SK-N-SH (cell line): ENCODE measurements at regions not wholly inside any gene's neighbourhood (a gene's known extent, or its start where the extent isn't known, plus 50 kb on each side); places are given as distances from the start of the nearest gene placed in this dataset.

Experiments used
- CTCF ChIA-PET: fragments of 300-600, 350-600 bp; formaldehyde crosslinking; extraction: SDS; loops from one replicate; lab custom pipeline; 2021; lab: Yijun Ruan, JAX
- POLR2A ChIA-PET: fragments of 350-600 bp; sonication (Branson Sonifier 250); formaldehyde crosslinking; extraction: SDS; loops from one replicate; lab custom pipeline; 2020; ENCODE audit warnings: antibody characterized with exemption, inconsistent platforms; lab: Yijun Ruan, JAX
- DNase-seq: peaks from one replicate; pipeline ENCODE4 v3.0.0; 2012
- H2AFZ ChIP-seq: fragments of 200-600 bp; sonication (generic); 2 replicates; pipeline ENCODE4 v1.8.1; 2016; ENCODE audit warnings: antibody characterized with exemption, mild to moderate bottlenecking, low read depth
- H3F3A ChIP-seq: fragments of 200-600 bp; sonication (generic); replicated peaks from 2 replicates; pipeline ENCODE3; 2016; ENCODE audit warnings: antibody characterized with exemption, mild to moderate bottlenecking; ENCODE audit not compliant: insufficient read depth
- H3K27ac ChIP-seq, 2 experiments: fragments of 200-500 bp in 1 of 2; fragments of 200-600 bp in 1 of 2; sonication (Bioruptor generic) in 1 of 2; sonication (generic), shearing (Covaris generic) in 1 of 2; 2 replicates each; pipeline versions ENCODE4 v1.5.1 to v1.6.1; 2014 to 2016; ENCODE audit warnings: low read depth in 2 of 2, inconsistent platforms in 1 of 2, low read length in 1 of 2, mild to moderate bottlenecking in 1 of 2, mixed read lengths in 1 of 2
- H3K27me3 ChIP-seq: fragments of 200-600 bp; sonication (generic), shearing (Covaris generic); 2 replicates; pipeline ENCODE4 v1.6.1; 2016; ENCODE audit warnings: mixed run types; ENCODE audit not compliant: insufficient read depth
- H3K36me3 ChIP-seq, 2 experiments: fragments of 200-500 bp in 1 of 2; fragments of 200-600 bp in 1 of 2; sonication (Bioruptor generic) in 1 of 2; sonication (generic) in 1 of 2; replicated peaks in 1 of 2; 2 replicates each; pipeline versions ENCODE3 to v1.5.1; 2014 to 2016; ENCODE audit warnings: low read length in 1 of 2, mild to moderate bottlenecking in 1 of 2; ENCODE audit not compliant: insufficient read depth in 2 of 2, control insufficient read depth in 1 of 2
- H3K4me1 ChIP-seq, 2 experiments: fragments of 200-500 bp in 1 of 2; fragments of 200-600 bp in 1 of 2; sonication (Bioruptor generic) in 1 of 2; sonication (generic), shearing (Covaris generic) in 1 of 2; 2 replicates each; pipeline versions ENCODE4 v1.5.1 to v1.6.1; 2014 to 2016; ENCODE audit warnings: low read depth in 1 of 2, low read length in 1 of 2, mixed run types in 1 of 2; ENCODE audit not compliant: insufficient read depth in 2 of 2, control insufficient read depth in 1 of 2
- H3K4me2 ChIP-seq: fragments of 200-600 bp; sonication (generic), shearing (Covaris generic); 2 replicates; pipeline ENCODE4 v1.6.1; 2017; ENCODE audit warnings: mixed run types
- H3K4me3 ChIP-seq, 2 experiments: fragments of 200-500 bp in 1 of 2; fragments of 200-600 bp in 1 of 2; sonication (Bioruptor generic) in 1 of 2; sonication (generic), shearing (Covaris generic) in 1 of 2; 2 replicates each; pipeline versions ENCODE4 v1.5.1 to v1.8.1; 2014 to 2016; ENCODE audit warnings: low read depth in 2 of 2, inconsistent platforms in 1 of 2, low read length in 1 of 2, mild to moderate bottlenecking in 1 of 2, mixed read lengths in 1 of 2, moderate library complexity in 1 of 2
- H3K79me2 ChIP-seq: fragments of 200-600 bp; sonication (generic); 2 replicates; pipeline ENCODE4 v1.8.1; 2017; ENCODE audit warnings: mild to moderate bottlenecking; ENCODE audit not compliant: insufficient read depth
- H3K9ac ChIP-seq: fragments of 200-600 bp; sonication (generic); 2 replicates; pipeline ENCODE4 v1.6.1; 2017; ENCODE audit warnings: mixed run types
- H3K9me2 ChIP-seq: fragments of 200-600 bp; sonication (generic); 2 replicates; pipeline ENCODE4 v1.6.1; 2017; ENCODE audit warnings: mixed run types
- H3K9me3 ChIP-seq: fragments of 200-600 bp; sonication (generic); 2 replicates; pipeline ENCODE4 v1.6.1; 2017; ENCODE audit warnings: mixed run types, mild to moderate bottlenecking, moderate library complexity
- H4K20me1 ChIP-seq: fragments of 200-600 bp; sonication (generic); 2 replicates; pipeline ENCODE4 v1.6.1; 2017; ENCODE audit warnings: mild to moderate bottlenecking, mixed run types; ENCODE audit not compliant: insufficient read depth
- EP300 ChIP-seq, 2 experiments: IDR thresholded peaks; 2 replicates each; pipeline versions ENCODE4 v1.4.0 to v1.6.1; 2012; ENCODE audit warnings: borderline replicate concordance in 1 of 2, low read depth in 1 of 2, low read length in 1 of 2
- FOSL2 ChIP-seq: IDR thresholded peaks from 2 replicates; pipeline ENCODE4 v1.4.0; 2012; ENCODE audit warnings: low read depth, mild to moderate bottlenecking, moderate library complexity, borderline replicate concordance
- FOXM1 ChIP-seq: IDR thresholded peaks from 2 replicates; pipeline ENCODE4 v1.4.0; 2012; ENCODE audit warnings: low read depth, mild to moderate bottlenecking
- JUND ChIP-seq: IDR thresholded peaks from 2 replicates; pipeline ENCODE4 v1.4.0; 2012
- NFIC ChIP-seq: IDR thresholded peaks from 2 replicates; pipeline ENCODE4 v1.4.0; 2012; ENCODE audit warnings: borderline replicate concordance
- NRF1 ChIP-seq: IDR thresholded peaks from 2 replicates; pipeline ENCODE4 v1.6.1; 2012; ENCODE audit warnings: low read depth, mild to moderate bottlenecking, low read length
- PBX3 ChIP-seq: IDR thresholded peaks from 2 replicates; pipeline ENCODE4; 2012
- TCF12 ChIP-seq: IDR thresholded peaks from 2 replicates; pipeline ENCODE4 v1.4.0; 2012
- WGBS: methylation state at CpG from one replicate; pipeline ENCODE4 v1.1.6; 2017; ENCODE audit warnings: low lambda C conversion rate; 5-methylcytosine and 5-hydroxymethylcytosine counted together
- TF ChIP-seq, protein P1 (sequence below): IDR thresholded peaks from 2 replicates; pipeline ENCODE4 v1.4.0; 2012; ENCODE audit warnings: low read depth, borderline replicate concordance

GRCh38 chr5:71825992-71826391 is 106.9 kb downstream of the CARTPT start:
- H3K27ac ChIP-seq: no peak overlapping the region
- H3K4me1 ChIP-seq: peaks cover 2 to 8% of the 10 kb centered on the region in 2 experiments; a peak in 2 of 4 replicates
- H2AFZ ChIP-seq: no peak overlapping the region
- peaks cover 23% of the 10 kb centered on the region for H3F3A ChIP-seq
- CTCF ChIA-PET: no interaction called here
- H3K4me3 ChIP-seq: no peak overlapping the region
- DNase-seq: no peak
- no peaks in the 10 kb centered on the region for H3K79me2 ChIP-seq
- H3K9ac ChIP-seq: no peak overlapping the region
- peaks cover 20% of the 10 kb centered on the region; the same call in 1 of the 2 replicates for H3K9me3 ChIP-seq
- H3K36me3 ChIP-seq: no peaks in the 10 kb centered on the region
- TF ChIP-seq, protein P1, sequence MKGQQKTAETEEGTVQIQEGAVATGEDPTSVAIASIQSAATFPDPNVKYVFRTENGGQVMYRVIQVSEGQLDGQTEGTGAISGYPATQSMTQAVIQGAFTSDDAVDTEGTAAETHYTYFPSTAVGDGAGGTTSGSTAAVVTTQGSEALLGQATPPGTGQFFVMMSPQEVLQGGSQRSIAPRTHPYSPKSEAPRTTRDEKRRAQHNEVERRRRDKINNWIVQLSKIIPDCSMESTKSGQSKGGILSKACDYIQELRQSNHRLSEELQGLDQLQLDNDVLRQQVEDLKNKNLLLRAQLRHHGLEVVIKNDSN: no peak
- TF ChIP-seq FOSL2: no peak
- no peak for TF ChIP-seq NRF1
- TF ChIP-seq, all 33 proteins: peak for 0
- Histone ChIP-seq H4K20me1 (no peaks in the 10 kb centered on the region), H3K27me3 (no peaks in the 10 kb centered on the region), H3K9me2 (no peaks in the 10 kb centered on the region), H3K4me2 (no peak overlapping the region)
- POLR2A ChIA-PET: no interaction called here
- WGBS: 68% methylated on average over 1 of the region's 1 CpG

GRCh38 chr5:71828291-71829040 is 109.4 kb downstream of the CARTPT start:
- DNase-seq: no peak

More at GRCh38 chr5:71828291-71829040, 109.4 kb downstream of the CARTPT start:
- Histone ChIP-seq H3K27me3 (no peaks in the 10 kb centered on the region), H3K27ac (peak overlapping the region in 1 of 2 experiments; percentile 48; a peak in 1 of 4 replicates), H3K9me2 (no peaks in the 10 kb centered on the region), H3K9me3 (peaks cover 20% of the 10 kb centered on the region; the same call in 1 of the 2 replicates), H3K36me3 (no peaks in the 10 kb centered on the region), H4K20me1 (no peaks in the 10 kb centered on the region), H3K9ac (no peak overlapping the region), H3K79me2 (no peaks in the 10 kb centered on the region), H2AFZ (no peak overlapping the region; the same call in 1 of the 2 replicates), H3K4me1 (peaks cover 2 to 15% of the 10 kb centered on the region in 2 experiments), H3K4me2 (no peak overlapping the region), H3K4me3 (no peak overlapping the region), H3F3A (peaks cover 30% of the 10 kb centered on the region)
- ChIA-PET POLR2A (interaction anchor here (0.6 kb wide), 1 partner anchor 416 kb away, joined by 3 read pairs; no protein-coding TSS in a partner anchor), CTCF (interaction anchor here (0.8 kb wide), 1 partner anchor 40 kb away, joined by 3 read pairs; no protein-coding TSS in a partner anchor)
- WGBS: 61% methylated on average over 2 of the region's 2 CpGs
- TF ChIP-seq EP300 (IDR thresholded peaks at IDR 0.05; ENCODE audit: borderline replicate concordance in 1 of 2, low read depth in 1 of 2, low read length in 1 of 2) (peak in 1 of 2 experiments; percentile 22; a peak in 1 of 4 replicates), PBX3 (peak; percentile 42), TCF12 (peak; percentile 47), FOSL2 (peak; percentile 39; the same call in 1 of the 2 replicates), JUND (peak; percentile 12; the same call in 1 of the 2 replicates), NFIC (peak; percentile 11; the same call in 1 of the 2 replicates), FOXM1 (no peak)
- TF ChIP-seq, protein P1: no peak
